ENCODE measurements at regions not wholly inside any gene's neighbourhood (a gene's known extent, or its start where the extent isn't known, plus 50 kb on each side); places are given as distances from the start of the nearest gene placed in this dataset.
"Not testable (repeated sequence)": the region's sequence is repeated elsewhere in the genome, so short reads cannot be mapped to it uniquely, and the experiment has no call there.

- FAIRE-seq: not testable (repeated sequence)
Observed at GRCh38 chr7:9725940-9726663, 1247.6 kb upstream of the PHF14 start.

- not testable (repeated sequence) for FAIRE-seq
Observed at GRCh38 chr7:9726811-9727210, 1246.9 kb upstream of the PHF14 start.

- FAIRE-seq: not testable (repeated sequence)
Observed at GRCh38 chr7:9727467-9727869, 1246.2 kb upstream of the PHF14 start.

- FAIRE-seq: not testable (repeated sequence)
Observed at GRCh38 chr7:9728014-9728657, 1245.5 kb upstream of the PHF14 start.

- no peak for FAIRE-seq
Observed at GRCh38 chr7:9752033-9752432, 1221.6 kb upstream of the PHF14 start.

- no peak for FAIRE-seq
Observed at GRCh38 chr7:9761224-9761623, 1212.4 kb upstream of the PHF14 start.

- FAIRE-seq: no peak
Observed at GRCh38 chr7:9776900-9777299, 1196.8 kb upstream of the PHF14 start.

- no peak for FAIRE-seq
Observed at GRCh38 chr7:9778367-9778766, 1195.3 kb upstream of the PHF14 start.

- FAIRE-seq: no peak
Observed at GRCh38 chr7:9781710-9782109, 1192.0 kb upstream of the PHF14 start.

GRCh38 chr7:9782275-9782674 is 1191.4 kb upstream of the PHF14 start:
- FAIRE-seq: no peak

- no peak for FAIRE-seq
Observed at GRCh38 chr7:9785211-9785610, 1188.5 kb upstream of the PHF14 start.

GRCh38 chr7:9796241-9796640 is 1177.4 kb upstream of the PHF14 start:
- no peak for FAIRE-seq

GRCh38 chr7:9822458-9823290 is 1151.0 kb upstream of the PHF14 start:
- FAIRE-seq: no peak

GRCh38 chr7:9835199-9835598 is 1138.5 kb upstream of the PHF14 start:
- FAIRE-seq: no peak

- FAIRE-seq: no peak
Observed at GRCh38 chr7:9836671-9837070, 1137.0 kb upstream of the PHF14 start.

GRCh38 chr7:9842301-9842700 is 1131.4 kb upstream of the PHF14 start:
- FAIRE-seq: no peak

- FAIRE-seq: no peak
Observed at GRCh38 chr7:9846902-9847301, 1126.8 kb upstream of the PHF14 start.

GRCh38 chr7:9854605-9855004 is 1119.1 kb upstream of the PHF14 start:
- FAIRE-seq: no peak

GRCh38 chr7:9856668-9857067 is 1117.0 kb upstream of the PHF14 start:
- no peak for FAIRE-seq

GRCh38 chr7:9863545-9863944 is 1110.1 kb upstream of the PHF14 start:
- no peak for FAIRE-seq

- no peak for FAIRE-seq
Observed at GRCh38 chr7:9869151-9869550, 1104.5 kb upstream of the PHF14 start.

- no peak for FAIRE-seq
Observed at GRCh38 chr7:9869566-9869965, 1104.1 kb upstream of the PHF14 start.

- no peak for FAIRE-seq
Observed at GRCh38 chr7:9870674-9871073, 1103.0 kb upstream of the PHF14 start.

GRCh38 chr7:9874182-9874581 is 1099.5 kb upstream of the PHF14 start:
- FAIRE-seq: no peak

Measured in G401.6 (cell line).